ENCODE measurements at regions not wholly inside any gene's neighbourhood (a gene's known extent, or its start where the extent isn't known, plus 50 kb on each side); places are given as distances from the start of the nearest gene placed in this dataset.
"Not testable (repeated sequence)": the region's sequence is repeated elsewhere in the genome, so short reads cannot be mapped to it uniquely, and the experiment has no call there.

DNA sequence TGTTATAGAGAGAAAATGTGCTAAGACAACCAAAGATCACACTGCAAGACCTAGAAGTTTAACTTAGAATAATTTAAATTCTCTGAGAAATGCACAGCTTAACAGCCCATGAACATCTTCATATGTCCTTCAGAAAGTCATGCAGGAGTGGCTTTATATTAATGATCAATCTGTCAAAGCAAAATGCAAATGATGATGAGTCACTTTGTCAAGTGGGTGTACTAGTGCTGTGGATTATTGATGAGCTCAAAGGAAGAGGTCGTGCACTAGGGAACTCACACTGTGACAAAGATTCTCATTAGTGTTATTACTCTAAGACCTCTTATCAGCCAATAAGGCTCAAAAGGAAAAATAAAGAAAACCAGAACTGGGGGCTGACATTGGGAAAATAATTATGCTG, 1726.3 kb downstream of the KHDRBS2 start:
- TF ChIP-seq, protein P1, sequence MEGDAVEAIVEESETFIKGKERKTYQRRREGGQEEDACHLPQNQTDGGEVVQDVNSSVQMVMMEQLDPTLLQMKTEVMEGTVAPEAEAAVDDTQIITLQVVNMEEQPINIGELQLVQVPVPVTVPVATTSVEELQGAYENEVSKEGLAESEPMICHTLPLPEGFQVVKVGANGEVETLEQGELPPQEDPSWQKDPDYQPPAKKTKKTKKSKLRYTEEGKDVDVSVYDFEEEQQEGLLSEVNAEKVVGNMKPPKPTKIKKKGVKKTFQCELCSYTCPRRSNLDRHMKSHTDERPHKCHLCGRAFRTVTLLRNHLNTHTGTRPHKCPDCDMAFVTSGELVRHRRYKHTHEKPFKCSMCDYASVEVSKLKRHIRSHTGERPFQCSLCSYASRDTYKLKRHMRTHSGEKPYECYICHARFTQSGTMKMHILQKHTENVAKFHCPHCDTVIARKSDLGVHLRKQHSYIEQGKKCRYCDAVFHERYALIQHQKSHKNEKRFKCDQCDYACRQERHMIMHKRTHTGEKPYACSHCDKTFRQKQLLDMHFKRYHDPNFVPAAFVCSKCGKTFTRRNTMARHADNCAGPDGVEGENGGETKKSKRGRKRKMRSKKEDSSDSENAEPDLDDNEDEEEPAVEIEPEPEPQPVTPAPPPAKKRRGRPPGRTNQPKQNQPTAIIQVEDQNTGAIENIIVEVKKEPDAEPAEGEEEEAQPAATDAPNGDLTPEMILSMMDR (IDR thresholded peaks at IDR 0.05; ENCODE audit: low read length) = not testable (repeated sequence)
- not testable (repeated sequence) for TF ChIP-seq EZH2 (IDR thresholded peaks at IDR 0.05; ENCODE audit: borderline replicate concordance, low read length)
